Fibroblast of the aortic adventitia (primary cell): ENCODE measurements at regions not wholly inside any gene's neighbourhood (a gene's known extent, or its start where the extent isn't known, plus 50 kb on each side); places are given as distances from the start of the nearest gene placed in this dataset.
A peak's percentile ranks its signal among the peaks of the same experiment; 100 is the strongest.
"Not testable (repeated sequence)": the region's sequence is repeated elsewhere in the genome, so short reads cannot be mapped to it uniquely, and the experiment has no call there.

Experiments used
- DNase-seq: peaks from one replicate; pipeline ENCODE4 v3.0.0-alpha.2; 2010; ENCODE audit warnings: low read depth
- H3K4me3 ChIP-seq: 2 replicates; pipeline ENCODE4 v1.5.1; 2011; ENCODE audit warnings: low read depth, mild to moderate bottlenecking, control low read depth, low read length, moderate library complexity
- CTCF ChIP-seq: IDR thresholded peaks from 2 replicates; pipeline ENCODE4 v1.5.1; 2011; ENCODE audit warnings: mild to moderate bottlenecking, low read length, control low read depth, inconsistent platforms; ENCODE audit not compliant: insufficient read depth

- no peak for TF ChIP-seq CTCF
- no peak overlapping the region for H3K4me3 ChIP-seq
- no peak for DNase-seq
These were observed 454.6 kb upstream of the TUSC1 start for GRCh38 chr9:26132746-26133312.

GRCh38 chr9:26131886-26132285 is 453.6 kb upstream of the TUSC1 start:
- peak; percentile 17 for DNase-seq
- H3K4me3 ChIP-seq: no peak overlapping the region
- TF ChIP-seq CTCF: no peak

GRCh38 chr9:26129217-26129616 is 451.0 kb upstream of the TUSC1 start:
- DNase-seq: peak; percentile 12
- no peak for TF ChIP-seq CTCF
- no peak overlapping the region for H3K4me3 ChIP-seq

GRCh38 chr9:26125693-26126092 is 447.4 kb upstream of the TUSC1 start:
- no peak for DNase-seq
- TF ChIP-seq CTCF: no peak
- H3K4me3 ChIP-seq: no peak overlapping the region

GRCh38 chr9:26116085-26116484 is 437.8 kb upstream of the TUSC1 start:
- not testable (repeated sequence) for DNase-seq, H3K4me3 ChIP-seq

- H3K4me3 ChIP-seq: no peak overlapping the region
- no peak for DNase-seq
- TF ChIP-seq CTCF: no peak
These were observed 434.5 kb upstream of the TUSC1 start for GRCh38 chr9:26112724-26113123.

GRCh38 chr9:26086396-26086795 is 408.2 kb upstream of the TUSC1 start:
- DNase-seq: no peak
- no peak for TF ChIP-seq CTCF
- H3K4me3 ChIP-seq: no peak overlapping the region

GRCh38 chr9:26081847-26082246 is 403.6 kb upstream of the TUSC1 start:
- H3K4me3 ChIP-seq: no peak overlapping the region
- no peak for TF ChIP-seq CTCF
- DNase-seq: no peak
